ENCODE measurements at regions not wholly inside any gene's neighbourhood (a gene's known extent, or its start where the extent isn't known, plus 50 kb on each side); places are given as distances from the start of the nearest gene placed in this dataset.

DNA sequence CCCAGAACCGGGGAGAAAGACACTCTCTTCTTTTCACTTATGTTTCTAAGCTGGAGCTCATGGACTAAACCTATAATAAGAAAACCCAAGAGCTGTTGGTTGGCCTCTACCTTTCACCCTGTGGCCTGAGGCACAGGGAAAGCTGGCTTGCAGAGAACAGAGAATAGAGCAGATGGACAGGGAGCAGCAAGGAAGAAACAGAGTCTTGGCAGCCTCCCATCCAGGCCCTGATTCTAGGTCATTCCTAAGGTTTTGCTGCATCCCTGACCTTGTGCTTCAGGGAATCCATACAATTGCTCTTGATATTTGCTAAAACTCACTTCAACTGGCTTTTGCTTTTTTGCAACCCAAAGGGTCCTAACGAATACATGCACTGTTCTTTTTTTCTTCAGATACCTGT is 87.8 kb downstream of the SMIM20 start:
- Mint-ChIP-seq H3K4me1 (ENCODE audit: unreplicated experiment) (no peaks in the 10 kb centered on the region), H3K4me3 (ENCODE audit: unreplicated experiment) (no peak overlapping the region), H3K36me3 (ENCODE audit: low read depth, unreplicated experiment) (no peaks in the 10 kb centered on the region)

DNA sequence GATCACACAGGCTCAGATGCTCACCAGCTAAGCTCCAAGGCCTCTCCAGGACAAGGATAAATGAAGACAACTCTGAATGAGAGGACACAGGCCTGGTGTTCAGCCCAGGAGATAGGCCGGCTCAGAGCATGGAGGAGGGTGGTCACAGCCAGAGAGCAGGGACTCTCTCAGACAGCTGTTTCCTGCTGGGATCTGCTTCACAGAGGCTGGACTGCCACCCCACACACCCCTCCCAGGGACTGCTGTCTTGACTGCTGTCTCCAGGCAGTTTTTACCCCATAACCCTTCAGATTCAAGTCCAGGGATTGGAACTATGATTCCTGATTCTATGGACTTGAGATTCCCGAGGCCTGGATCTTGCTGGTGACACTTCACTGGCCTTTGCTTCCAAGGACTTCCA is 89.0 kb downstream of the SMIM20 start:
- Mint-ChIP-seq H3K27me3 (ENCODE audit: unreplicated experiment) (no peaks in the 10 kb centered on the region), H3K9me3 (ENCODE audit: unreplicated experiment) (no peaks in the 10 kb centered on the region), H3K4me3 (ENCODE audit: unreplicated experiment) (no peak overlapping the region), H3K36me3 (ENCODE audit: low read depth, unreplicated experiment) (no peaks in the 10 kb centered on the region), H3K27ac (ENCODE audit: unreplicated experiment) (no peak overlapping the region), H3K4me1 (ENCODE audit: unreplicated experiment) (no peaks in the 10 kb centered on the region)
- TF ChIP-seq, protein P1, sequence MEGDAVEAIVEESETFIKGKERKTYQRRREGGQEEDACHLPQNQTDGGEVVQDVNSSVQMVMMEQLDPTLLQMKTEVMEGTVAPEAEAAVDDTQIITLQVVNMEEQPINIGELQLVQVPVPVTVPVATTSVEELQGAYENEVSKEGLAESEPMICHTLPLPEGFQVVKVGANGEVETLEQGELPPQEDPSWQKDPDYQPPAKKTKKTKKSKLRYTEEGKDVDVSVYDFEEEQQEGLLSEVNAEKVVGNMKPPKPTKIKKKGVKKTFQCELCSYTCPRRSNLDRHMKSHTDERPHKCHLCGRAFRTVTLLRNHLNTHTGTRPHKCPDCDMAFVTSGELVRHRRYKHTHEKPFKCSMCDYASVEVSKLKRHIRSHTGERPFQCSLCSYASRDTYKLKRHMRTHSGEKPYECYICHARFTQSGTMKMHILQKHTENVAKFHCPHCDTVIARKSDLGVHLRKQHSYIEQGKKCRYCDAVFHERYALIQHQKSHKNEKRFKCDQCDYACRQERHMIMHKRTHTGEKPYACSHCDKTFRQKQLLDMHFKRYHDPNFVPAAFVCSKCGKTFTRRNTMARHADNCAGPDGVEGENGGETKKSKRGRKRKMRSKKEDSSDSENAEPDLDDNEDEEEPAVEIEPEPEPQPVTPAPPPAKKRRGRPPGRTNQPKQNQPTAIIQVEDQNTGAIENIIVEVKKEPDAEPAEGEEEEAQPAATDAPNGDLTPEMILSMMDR (IDR thresholded peaks at IDR 0.05; ENCODE audit: unreplicated experiment), result no peak
- DNase-seq (ENCODE audit: low spot score), result no peak

More for the DNA sequence above, 87.8 kb downstream of the SMIM20 start:
- no peaks in the 10 kb centered on the region for H3K27me3 Mint-ChIP-seq (ENCODE audit: unreplicated experiment)
- TF ChIP-seq, protein P1 (IDR thresholded peaks at IDR 0.05; ENCODE audit: unreplicated experiment), result no peak
- no peak overlapping the region for H3K27ac Mint-ChIP-seq (ENCODE audit: unreplicated experiment)
- no peaks in the 10 kb centered on the region for H3K9me3 Mint-ChIP-seq (ENCODE audit: unreplicated experiment)
- DNase-seq (ENCODE audit: low spot score), result no peak

GRCh38 chr4:26004290-26004689 is 90.3 kb downstream of the SMIM20 start:
- Mint-ChIP-seq H3K4me1 (ENCODE audit: unreplicated experiment) (no peaks in the 10 kb centered on the region), H3K27ac (ENCODE audit: unreplicated experiment) (no peak overlapping the region), H3K9me3 (ENCODE audit: unreplicated experiment) (no peaks in the 10 kb centered on the region), H3K27me3 (ENCODE audit: unreplicated experiment) (no peaks in the 10 kb centered on the region), H3K4me3 (ENCODE audit: unreplicated experiment) (no peak overlapping the region), H3K36me3 (ENCODE audit: low read depth, unreplicated experiment) (no peaks in the 10 kb centered on the region)
- DNase-seq (ENCODE audit: low spot score), result no peak
- TF ChIP-seq, protein P1 (IDR thresholded peaks at IDR 0.05; ENCODE audit: unreplicated experiment), result no peak

- Mint-ChIP-seq H3K4me1 (ENCODE audit: unreplicated experiment) (no peaks in the 10 kb centered on the region), H3K4me3 (ENCODE audit: unreplicated experiment) (no peak overlapping the region), H3K27ac (ENCODE audit: unreplicated experiment) (no peak overlapping the region), H3K9me3 (ENCODE audit: unreplicated experiment) (no peaks in the 10 kb centered on the region), H3K27me3 (ENCODE audit: unreplicated experiment) (no peaks in the 10 kb centered on the region), H3K36me3 (ENCODE audit: low read depth, unreplicated experiment) (no peaks in the 10 kb centered on the region)
- TF ChIP-seq, protein P1 (IDR thresholded peaks at IDR 0.05; ENCODE audit: unreplicated experiment), result no peak
- no peak for DNase-seq (ENCODE audit: low spot score)
Observed at GRCh38 chr4:26005764-26006163, 91.7 kb downstream of the SMIM20 start.

GRCh38 chr4:26008737-26009136 is 94.7 kb downstream of the SMIM20 start:
- no peak overlapping the region for H3K4me3 Mint-ChIP-seq (ENCODE audit: unreplicated experiment)
- H3K36me3 Mint-ChIP-seq (ENCODE audit: low read depth, unreplicated experiment), result no peaks in the 10 kb centered on the region
- peaks cover 5% of the 10 kb centered on the region for H3K27me3 Mint-ChIP-seq (ENCODE audit: unreplicated experiment)
- no peak for DNase-seq (ENCODE audit: low spot score)
- no peak overlapping the region for H3K27ac Mint-ChIP-seq (ENCODE audit: unreplicated experiment)
- no peaks in the 10 kb centered on the region for H3K4me1 Mint-ChIP-seq (ENCODE audit: unreplicated experiment)
- TF ChIP-seq, protein P1 (IDR thresholded peaks at IDR 0.05; ENCODE audit: unreplicated experiment), result no peak
- no peaks in the 10 kb centered on the region for H3K9me3 Mint-ChIP-seq (ENCODE audit: unreplicated experiment)

Data from endothelial cell (in vitro differentiated cells).